Activated CD8-positive, alpha-beta memory T cell treated with anti-CD3 and anti-CD28 coated beads for 48 hours (primary cell): ENCODE measurements at regions not wholly inside any gene's neighbourhood (a gene's known extent, or its start where the extent isn't known, plus 50 kb on each side); places are given as distances from the start of the nearest gene placed in this dataset.

Source experiments
- DNase-seq, 3 experiments: peaks; one replicate each; pipeline ENCODE4 v3.0.0-alpha.2; 2020; ENCODE audit warnings: low read depth in 2 of 3, low spot score in 2 of 3

DNA sequence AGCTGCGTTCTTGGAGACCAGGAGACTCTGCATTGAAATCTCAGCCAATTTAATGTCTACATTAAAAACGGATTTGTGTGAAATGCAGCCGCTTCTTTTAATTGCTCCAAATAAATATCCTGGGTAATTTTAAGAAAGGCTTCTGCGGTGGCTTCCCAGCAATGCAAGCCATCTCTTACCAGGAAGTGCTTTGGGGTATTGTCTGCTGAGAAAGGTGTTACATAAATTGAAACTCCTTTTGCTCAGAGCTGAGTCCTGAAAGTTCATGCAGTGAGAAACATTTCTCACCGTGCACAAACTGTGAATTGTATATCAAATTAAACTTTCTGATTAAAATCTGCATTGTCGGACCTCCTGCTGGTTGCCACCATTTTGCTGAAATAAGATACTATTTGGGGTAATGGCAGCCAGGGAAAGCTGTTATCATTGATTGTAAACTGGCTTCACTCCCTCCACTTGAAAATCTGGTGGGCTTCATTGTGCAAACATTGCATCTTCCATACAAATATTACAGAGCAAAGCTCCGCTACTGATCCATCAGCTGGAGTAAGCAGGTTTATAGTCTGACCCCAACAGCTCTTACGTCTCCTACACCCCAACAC is 59.5 kb downstream of the ZIC5 start:
- DNase-seq, result no peak

GRCh38 chr13:99911069-99911964 is 60.2 kb downstream of the ZIC5 start:
- no peak for DNase-seq

DNA sequence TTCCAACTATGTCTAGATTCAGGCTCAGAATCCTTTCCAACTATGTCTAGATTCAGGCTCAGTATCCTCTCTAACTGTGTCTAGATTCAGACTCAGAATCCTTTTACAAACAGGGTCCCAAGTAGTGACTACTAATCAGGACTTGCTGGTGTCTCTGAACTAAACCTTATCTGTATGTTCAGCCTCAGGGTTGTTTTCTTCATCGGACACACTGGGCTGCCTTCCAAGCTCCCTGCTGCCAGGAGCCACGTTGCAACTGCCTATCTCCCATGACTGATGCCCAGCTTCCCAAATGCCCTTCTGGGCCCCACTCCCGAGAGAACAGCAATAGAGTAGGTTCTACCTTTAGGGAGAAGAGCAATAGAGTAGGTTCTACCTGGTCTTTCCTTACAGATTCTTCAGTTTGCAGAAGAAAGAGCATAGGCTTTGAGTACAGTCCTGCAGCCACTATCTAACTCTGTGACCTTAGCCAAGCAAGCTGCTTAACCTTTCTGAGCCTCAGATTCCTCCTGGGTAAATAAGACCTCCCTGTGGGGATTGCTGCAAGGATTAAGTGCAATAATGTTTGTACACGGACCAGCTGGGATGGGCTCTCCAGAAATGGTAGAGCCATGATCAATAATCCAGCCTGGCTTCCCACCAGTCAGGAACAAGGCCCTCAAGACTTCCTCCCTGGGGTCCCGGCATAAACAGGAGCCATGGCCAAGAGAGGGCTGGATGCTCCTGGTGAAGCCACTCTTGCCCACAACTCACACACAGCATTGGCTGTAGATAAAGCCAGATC is 61.5 kb downstream of the ZIC5 start:
- no peak for DNase-seq

- DNase-seq, result no peak
Observed at GRCh38 chr13:99909097-99909835, 62.3 kb downstream of the ZIC5 start.

GRCh38 chr13:99908140-99908803 is 63.3 kb downstream of the ZIC5 start:
- no peak for DNase-seq

GRCh38 chr13:99907627-99908026 is 63.9 kb downstream of the ZIC5 start:
- no peak for DNase-seq

DNA sequence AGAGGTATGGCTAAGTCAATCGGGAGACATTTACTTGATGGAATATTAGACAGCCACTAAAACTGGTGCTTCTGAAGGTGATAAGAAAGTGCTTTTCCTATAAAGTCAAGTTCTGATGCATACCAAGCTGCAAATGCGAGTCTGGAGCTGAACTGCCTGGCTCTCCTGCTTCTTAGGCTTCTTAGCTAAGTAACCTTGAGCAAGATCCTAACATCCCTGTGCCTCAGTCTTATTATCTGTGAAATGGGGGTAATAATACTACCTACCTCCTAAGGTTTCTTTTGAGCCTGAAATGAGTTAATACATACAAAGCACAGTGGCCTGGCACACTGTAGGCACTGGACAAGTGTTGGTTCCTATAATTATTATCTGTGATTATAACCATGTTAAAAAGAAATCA is 64.5 kb downstream of the ZIC5 start:
- no peak for DNase-seq

DNA sequence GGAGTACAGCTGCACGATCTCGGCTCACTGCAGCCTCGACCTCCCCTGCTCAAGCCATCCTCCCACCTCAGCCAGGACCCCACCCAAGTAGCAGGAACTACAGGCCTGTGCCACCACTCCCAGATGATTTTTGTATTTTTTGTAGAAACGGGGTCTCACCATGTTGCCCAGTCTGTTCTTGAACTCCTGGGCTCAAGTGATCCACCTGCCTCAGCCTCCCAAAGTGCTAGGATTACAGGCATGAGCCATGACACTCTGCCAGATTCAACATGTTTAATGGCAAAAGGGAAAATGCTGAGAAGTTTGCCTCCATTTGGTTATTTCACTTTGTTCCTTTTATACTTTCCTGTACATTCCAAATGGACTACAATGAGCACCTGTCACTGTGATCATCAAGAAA is 65.8 kb downstream of the ZIC5 start:
- no peak for DNase-seq

DNA sequence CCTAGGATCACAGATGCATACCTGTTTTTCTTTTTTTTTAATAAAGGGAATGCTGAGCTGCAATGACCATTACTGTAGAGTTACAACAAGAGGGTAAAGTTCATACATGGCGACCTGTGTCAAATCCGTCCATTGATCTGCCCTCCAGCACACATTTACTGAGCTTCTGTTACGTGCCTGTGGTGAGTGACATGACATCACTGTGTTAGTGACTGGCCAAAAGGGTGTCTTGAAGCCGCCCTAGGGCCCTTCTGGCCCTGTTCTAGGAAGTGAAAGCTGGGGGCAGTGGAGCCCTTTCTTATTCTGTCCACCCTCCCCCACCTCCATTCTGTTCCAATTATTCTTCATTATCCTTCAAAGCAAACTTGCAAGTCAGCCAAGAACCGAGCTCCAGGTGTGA is 66.3 kb downstream of the ZIC5 start:
- DNase-seq, result no peak

- DNase-seq, result no peak
Observed at GRCh38 chr13:99903140-99903539, 68.4 kb downstream of the ZIC5 start.

GRCh38 chr13:99902657-99903056 is 68.9 kb downstream of the ZIC5 start:
- no peak for DNase-seq

- DNase-seq, result no peak
Observed at GRCh38 chr13:99900960-99901359, 70.6 kb downstream of the ZIC5 start.

GRCh38 chr13:99898421-99898820 is 73.1 kb downstream of the ZIC5 start:
- DNase-seq, result no peak

GRCh38 chr13:99897076-99897440 is 74.5 kb downstream of the ZIC5 start:
- no peak for DNase-seq

DNA sequence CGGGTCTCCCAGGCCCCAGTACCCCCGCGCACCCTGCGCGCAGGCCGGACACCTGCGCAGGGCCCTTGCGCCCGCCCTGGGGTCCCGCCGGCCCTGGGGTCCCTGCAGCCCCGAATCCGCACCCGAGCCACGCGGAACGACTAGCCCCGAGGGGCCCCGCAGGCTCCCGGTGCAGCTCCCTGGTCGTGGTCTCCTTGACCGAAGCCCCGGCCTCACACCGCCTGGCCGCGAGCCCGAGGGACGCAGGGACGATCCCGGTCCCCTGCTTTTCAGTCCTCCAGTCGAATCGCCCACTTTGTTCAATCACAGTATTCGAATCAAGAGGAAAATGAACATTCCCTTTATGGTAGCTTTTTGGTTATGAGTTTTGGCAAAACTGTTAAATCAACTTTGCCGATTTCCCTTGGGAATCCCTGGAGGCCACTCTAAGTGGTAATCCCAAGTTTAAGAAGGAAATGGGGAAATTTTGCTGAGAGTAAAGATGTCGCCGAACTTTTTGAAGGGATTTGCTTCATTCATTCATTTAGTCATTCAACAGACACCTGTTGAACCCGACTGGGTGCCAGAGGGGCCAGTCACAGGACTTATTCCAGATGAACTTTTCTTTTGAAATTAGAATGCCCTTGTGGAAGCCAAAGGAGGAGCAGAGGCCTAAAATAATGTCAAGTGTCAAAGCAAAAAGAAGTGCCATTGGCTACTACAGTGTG is 75.0 kb downstream of the ZIC5 start:
- no peak for DNase-seq

- DNase-seq, result no peak
Observed at GRCh38 chr13:99895444-99896368, 75.9 kb downstream of the ZIC5 start.

- DNase-seq, result no peak
Observed at GRCh38 chr13:99894840-99895443, 76.6 kb downstream of the ZIC5 start.

DNA sequence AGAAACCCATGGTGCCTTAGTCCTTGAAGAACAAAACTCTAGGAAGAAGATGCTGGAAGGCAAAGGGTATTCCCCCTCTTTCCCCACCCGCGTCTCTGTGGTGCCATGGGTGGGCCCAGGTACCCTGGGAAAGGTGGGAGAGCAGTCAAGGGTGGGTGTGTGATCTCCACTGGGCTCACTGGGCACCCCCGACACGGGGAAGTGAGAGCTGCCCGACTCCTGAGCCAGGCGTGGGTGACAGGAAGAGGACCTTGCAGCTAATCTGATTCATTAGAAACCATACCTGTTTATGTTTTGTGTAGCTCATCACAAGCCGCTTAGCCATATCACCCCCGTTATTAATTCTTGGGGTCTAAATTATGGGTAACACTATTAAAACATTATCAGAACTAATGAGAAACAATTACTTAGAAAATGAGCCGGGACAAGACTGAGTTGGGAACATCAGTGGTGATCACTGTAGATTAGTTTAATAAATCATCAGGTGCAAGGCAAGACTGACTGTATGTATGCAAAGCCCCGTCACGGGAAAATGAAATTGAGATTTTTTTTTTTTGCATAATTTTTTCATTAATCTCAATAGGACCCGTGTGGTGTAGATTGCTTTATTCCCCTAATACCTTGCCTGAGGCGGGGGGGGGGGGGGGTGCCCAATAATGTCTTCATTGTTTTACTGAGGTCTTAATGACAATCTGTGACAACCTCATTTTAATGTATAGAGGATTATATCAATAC is 77.3 kb downstream of the ZIC5 start:
- DNase-seq, result no peak
